HG03175 (cell line): ENCODE measurements at regions not wholly inside any gene's neighbourhood (a gene's known extent, or its start where the extent isn't known, plus 50 kb on each side); places are given as distances from the start of the nearest gene placed in this dataset.
"Not testable (repeated sequence)": the region's sequence is repeated elsewhere in the genome, so short reads cannot be mapped to it uniquely, and the experiment has no call there.

Experiments
- ATAC-seq: cut with Tn5 transposase; IDR thresholded peaks from one replicate; pipeline ENCODE4 v1.9.1; 2021; ENCODE audit warnings: mild to moderate bottlenecking, moderate library complexity; ENCODE audit not compliant: unreplicated experiment

DNA sequence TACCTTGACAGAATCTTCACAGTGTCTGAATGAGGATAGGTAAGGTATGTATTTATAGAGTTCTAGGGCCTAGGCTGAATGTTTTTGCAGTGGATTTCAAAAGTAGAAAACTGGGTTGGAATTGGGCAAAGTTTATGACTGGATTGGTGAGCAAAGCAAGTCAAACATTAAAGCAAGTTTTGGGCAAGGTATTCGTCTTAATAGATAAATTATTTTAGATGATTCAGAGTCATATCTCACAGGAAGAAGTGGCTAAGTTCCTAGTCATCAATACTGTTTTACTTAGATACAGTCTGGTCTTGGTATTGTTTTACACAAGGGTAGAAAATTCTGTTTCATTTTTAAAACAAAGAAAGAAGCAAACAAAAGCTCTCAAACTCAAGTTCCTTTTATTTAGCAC is 284.1 kb upstream of the EPHA7 start:
- no peak for ATAC-seq

DNA sequence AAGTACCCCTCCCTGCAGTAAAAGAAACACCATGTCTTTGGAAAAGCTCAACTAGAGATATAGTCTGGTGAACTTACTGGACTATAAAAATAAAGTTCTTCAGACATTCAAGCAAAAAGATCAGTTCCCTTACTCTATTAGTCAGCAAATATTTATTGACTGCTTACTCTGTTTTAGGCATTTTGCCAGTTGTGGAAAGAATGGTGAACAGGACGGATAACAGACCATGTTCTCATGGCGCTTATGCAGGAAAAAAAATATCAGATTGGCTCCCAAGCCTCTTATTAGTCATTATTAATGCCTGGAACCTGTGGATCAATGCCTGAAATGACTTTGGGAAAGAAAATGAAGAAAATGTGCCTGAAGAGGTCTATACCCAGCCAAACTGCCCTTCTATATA is 282.2 kb upstream of the EPHA7 start:
- no peak for ATAC-seq

DNA sequence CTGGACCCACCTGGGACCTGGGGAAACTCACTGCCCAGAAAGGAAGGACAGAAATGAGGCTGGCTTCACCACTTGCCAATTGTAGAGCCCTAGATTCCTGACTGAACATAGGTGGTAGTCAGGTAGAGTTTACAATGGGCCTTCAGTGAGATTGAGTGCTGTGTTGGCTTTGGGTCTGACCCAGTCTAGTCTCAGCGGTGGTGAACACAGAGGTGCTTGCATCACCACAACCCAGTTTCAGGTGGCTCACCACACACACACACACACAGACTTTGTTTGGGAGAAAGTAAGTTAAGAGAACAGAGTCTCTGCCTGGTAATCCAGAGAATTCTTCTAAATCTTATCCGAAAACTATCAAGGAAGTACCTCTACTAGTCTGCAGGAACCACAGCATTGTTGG is 266.1 kb upstream of the EPHA7 start:
- no peak for ATAC-seq

DNA sequence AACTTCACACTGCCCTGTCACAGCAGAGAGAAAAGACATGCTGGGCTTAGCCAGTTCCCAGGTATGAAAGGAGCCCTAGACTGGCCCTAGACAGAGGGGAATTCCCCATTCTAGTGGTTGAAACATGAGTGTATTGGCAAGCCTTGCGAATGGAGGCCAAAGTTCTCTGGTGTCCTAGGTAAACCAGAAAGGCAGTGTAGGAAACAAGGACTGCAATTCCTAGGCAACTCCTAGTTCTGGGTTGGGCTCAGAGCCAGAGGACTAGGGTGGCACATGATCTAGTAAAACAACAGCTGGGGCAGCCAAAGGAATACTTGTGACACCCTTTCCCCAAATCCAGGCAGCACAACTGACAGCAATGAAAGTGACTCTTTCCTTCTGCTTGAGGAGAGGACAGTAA is 265.0 kb upstream of the EPHA7 start:
- no peak for ATAC-seq

DNA sequence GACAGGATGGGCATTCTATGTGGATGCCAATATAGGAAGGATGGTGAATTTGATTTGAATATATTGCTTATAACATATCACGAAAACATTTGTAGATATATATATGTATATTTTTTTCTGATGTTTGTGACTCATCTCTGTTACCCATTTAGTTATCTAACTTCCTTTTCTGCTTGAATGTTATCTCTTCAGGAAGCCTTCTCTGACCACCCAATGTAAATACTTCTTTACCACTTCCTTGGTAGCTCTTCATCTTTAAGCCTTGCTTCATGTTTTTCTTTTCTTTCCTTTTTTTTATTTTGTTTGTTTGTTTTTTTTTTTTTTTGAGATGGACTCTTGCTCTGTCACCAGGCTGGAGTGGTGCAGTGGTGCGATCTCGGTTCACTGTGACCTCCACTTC is 260.5 kb upstream of the EPHA7 start:
- ATAC-seq: no peak

DNA sequence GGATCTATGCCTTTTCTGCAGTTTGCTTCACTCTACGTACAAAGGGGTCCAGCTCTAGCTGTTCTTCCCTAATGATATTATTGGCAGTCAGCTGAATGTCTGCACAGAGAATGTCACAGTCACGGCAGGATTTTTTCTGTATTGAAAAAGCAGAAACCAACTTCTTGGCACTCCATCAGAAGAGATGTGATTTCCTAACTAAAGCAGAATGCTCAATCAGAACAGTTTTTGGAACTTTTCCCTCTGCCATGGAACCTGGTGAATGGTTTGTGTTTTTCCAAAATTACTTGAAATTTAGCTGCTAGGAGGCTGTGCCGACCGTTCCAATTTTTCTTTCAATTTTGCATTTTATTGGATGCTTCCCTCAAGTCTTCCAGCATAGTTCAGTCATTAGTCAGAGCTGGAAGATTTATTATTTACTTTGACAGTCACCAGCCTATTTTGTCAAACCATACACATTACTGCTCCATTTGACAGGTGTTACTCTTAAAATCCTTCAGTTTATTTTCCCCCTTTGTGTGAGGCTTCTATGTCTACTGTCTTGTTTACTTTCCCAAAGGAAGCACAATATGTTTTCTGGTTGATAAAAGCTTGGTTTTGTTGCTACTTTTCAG is 259.6 kb upstream of the EPHA7 start:
- no peak for ATAC-seq

DNA sequence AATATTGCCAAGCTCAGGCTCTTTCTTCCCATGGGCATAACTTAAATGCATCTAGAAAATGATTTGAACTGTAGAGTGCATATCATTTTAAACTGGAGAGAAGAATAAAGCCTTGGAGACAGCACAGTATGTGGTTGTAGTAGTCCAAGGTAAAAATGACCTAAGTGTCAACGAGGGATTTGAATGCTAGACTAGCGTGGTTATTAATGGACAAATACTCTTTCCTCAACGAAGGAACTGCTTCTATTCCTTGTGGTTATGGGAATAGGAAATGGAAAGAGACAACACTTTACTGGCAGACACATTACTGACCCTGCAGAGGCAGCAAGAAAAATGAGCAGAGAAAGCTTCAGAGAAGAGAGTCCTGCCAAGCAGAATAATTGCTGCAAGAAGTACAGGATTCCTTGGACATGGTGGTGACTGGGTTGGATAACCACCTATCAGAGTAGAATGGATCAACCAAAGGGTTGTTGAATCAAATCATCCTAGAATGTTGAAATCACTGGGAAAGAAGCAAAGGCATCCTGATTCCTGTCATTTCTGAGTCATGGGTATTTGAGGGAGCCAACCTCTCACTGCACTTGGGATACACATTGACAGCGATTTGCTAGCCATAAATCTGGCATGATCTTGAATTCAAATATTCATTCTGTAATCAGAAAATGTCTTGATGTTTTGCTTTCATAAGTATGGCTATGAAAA is 258.1 kb upstream of the EPHA7 start:
- no peak for ATAC-seq

DNA sequence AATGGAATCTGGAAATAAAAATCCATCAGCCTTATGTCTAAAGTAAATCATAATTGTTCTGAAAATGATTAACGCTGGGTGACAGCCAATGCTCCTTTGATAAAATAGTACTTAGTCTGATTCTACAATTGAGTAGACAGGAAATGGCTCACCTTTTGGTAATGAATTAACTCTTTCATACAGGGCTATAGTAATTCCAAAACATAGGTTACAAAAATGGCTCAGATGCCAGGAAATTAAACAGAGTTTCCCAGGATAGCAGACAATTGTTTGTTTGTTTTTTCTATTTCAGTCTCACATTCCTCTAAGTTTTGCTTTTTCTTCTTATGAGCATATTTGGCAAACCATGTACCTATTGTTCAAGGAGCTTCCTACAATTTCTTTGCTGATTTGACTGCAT is 257.2 kb upstream of the EPHA7 start:
- no peak for ATAC-seq

DNA sequence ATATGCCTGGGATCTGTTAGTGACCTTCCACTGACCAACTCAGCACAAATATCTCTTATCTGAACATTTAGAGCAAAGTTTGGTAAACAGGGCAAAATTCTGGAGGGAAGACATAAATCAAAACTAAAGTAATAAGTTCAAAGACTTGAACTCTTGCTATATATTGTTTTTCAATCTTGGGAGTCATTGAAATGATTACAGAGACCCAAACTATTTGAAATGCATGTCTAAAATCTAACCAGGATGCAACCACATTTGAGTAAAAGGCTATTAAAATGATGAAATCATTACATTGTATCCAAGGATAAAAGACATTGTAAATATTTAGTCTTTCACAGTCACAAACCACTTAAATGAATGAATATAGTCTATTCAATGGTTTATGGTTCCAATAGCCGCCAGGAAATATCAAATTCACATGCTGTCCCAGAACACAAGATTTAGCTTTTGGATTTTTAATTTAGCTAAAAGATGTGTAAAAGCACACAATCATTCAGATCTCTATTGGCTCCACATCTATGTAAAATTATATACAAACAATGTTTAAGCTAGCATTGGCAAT is 256.6 kb upstream of the EPHA7 start:
- no peak for ATAC-seq

DNA sequence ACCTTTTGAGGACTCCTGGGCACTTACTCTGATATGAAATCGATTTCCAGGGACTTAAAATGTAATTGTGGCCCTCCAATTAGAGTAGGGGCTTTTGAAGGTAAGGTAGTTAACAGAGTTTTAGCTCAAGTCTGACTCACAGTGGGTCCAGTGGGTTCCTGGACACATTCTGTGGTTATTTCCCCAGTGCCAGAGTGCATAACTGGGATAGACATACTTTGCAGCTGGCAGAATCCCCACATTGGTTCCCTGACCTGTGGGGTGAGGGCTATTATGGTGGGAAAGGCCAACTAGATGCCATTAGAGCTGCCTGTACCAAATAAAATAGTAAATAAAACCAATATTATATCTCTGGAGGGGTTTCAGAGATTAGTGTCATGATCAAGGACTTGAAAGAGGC is 243.8 kb upstream of the EPHA7 start:
- ATAC-seq: no peak

DNA sequence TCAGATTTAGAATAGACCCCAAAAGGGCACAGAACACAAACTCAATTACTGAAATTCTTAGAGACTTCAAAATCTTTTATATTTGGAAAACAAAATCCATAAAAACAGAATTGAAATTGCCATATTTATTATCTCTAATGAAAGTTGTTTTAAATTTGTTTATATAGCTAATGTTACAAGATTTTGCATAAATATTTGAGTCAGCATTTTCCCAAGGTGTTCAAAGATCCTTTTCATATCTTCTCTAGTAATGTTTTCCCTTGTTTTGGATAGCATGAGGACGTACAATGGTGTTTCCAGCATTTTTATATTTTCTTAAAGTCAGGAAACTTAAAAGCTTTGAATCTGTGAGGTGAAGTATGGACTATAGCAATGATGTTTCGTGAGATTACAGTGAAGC is 235.2 kb upstream of the EPHA7 start:
- no peak for ATAC-seq

DNA sequence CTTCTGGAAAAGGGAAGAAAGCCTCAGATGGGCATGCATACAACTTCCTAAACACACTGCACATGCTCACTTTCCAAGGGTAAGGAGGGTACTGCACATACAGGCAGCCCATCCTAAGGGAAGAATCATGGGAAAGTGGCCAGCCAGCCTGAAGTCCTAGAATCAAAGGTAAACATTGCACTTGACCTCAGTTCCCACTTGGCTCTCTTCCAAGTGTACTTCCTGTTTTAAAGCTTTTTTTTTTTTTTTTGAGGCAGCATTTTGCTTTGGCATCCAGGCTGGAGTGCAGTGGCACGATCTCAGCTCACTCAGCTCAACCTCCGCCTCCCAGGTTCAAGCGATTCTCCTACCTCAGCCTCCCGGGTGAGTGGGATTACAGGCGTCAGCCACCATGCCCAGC is 225.3 kb upstream of the EPHA7 start:
- ATAC-seq: no peak

DNA sequence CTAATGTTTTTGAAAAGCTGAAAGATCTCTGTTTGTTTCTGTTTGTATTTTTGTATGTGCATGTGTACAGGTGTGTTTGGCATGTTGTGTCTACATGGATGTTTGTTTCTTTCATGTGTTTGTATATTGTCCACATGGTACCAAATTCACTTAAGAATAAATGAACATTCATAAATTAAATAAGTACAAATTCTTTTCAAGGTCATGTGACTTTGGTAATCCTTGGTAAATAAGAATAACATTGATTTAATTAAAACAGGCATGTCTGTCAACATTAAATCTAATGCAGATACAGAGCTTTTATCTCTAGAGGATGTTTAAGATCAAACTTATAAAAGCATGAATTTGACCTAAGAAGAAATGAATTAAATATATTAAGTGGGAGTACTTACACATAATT is 219.8 kb upstream of the EPHA7 start:
- ATAC-seq: no peak

DNA sequence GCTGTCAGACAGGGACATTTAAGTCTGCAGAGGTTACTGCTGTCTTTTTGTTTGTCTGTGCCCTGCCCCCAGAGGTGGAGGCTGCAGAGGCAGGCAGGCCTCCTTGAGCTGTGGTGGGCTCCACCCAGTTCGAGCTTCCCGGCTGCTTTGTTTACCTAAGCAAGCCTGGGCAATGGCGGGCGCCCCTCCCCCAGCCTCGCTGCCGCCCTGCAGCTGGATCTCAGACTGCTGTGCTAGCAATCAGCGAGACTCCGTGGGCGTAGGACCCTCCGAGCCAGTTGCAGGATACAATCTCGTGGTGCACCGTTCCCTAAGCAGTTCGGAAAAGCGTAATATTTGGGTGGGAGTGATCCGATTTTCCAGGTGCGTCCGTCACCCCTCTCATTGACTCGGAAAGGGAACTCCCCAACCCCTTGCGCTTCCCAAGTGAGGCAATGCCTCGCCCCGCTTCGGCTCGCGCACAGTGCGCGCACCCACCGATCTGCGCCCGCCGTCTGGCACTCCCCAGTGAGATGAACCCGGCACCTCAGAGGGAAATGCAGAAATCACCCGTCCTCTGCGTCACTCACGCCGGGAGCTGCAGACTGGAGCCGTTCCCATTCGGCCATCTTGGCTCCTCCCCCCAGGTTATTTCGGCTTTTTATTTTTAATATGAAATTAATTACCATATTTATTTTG is 217.8 kb upstream of the EPHA7 start:
- not testable (repeated sequence) for ATAC-seq

DNA sequence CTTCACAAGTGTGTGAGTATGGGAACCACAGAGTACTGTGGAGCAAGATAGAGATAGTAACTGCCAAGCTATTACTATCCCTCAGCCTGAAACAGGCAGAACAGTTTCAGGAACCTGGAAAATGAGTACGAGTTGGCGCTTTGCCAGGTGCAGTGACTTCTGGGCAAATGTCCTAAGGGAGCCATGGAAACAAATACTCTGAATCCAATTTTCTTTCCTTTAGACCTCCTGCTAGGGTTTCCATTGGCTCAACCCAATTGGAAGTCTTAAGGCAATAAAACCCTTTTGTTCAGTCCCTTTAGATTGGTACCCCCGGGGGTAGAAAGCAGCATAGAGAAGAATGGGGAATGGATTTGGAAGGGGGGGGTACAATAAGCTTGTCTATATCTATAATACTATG is 205.0 kb upstream of the EPHA7 start:
- ATAC-seq: no peak

DNA sequence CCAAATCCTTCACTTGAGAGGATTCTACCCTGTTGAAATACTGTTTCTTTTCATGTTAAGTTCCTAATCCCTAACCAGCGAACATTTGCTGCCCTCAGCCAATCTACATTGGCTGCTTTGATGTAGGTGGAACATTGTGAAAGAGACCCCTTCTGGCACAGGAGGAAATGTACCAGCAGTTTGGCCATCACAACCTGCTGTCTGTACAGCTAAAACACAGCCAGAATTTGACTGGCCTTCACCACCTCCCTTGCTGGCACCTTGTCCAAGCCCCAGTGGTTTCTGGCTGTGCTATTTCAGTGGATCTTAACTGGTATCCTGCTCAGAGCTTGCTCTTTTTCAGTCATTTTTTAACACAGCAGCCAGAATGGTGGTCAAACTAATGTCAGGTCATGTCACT is 202.1 kb upstream of the EPHA7 start:
- ATAC-seq: no peak

DNA sequence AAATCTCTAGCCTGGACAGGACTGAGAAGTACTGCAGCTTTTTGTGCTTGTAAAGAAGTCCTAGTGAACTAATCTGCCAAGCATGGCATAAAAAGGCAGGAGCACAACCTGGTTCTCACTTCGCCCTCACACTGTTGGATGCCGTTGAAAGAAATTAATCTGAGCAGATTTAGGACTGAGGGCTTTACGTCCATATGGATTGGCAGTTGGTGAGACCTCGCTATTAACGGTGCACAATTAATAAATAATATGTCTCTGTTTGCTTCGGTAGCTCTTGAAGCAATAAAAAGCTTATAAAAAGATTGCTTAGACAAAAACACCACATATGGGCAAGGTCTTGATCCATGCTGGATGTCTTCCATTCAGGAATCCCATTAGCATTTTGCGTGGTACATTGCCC is 185.6 kb upstream of the EPHA7 start:
- no peak for ATAC-seq

DNA sequence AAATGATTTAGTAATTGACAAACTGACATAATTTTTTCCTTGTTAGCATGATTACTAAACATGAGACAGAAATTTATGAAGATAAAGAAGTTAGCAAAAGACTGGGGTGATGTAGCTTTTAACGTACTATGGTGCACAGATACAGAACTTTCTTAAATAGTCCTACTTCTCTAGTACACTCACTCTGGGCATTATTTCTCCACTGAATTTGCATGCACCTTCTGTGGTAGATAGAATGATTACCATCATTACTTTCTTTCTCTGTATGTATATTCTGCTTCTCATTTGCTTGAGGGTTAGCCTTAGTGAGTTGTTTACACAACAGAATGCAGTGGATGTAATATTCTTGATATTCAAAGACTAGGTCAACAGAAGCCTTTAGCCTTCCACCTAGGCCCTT is 173.1 kb upstream of the EPHA7 start:
- no peak for ATAC-seq

DNA sequence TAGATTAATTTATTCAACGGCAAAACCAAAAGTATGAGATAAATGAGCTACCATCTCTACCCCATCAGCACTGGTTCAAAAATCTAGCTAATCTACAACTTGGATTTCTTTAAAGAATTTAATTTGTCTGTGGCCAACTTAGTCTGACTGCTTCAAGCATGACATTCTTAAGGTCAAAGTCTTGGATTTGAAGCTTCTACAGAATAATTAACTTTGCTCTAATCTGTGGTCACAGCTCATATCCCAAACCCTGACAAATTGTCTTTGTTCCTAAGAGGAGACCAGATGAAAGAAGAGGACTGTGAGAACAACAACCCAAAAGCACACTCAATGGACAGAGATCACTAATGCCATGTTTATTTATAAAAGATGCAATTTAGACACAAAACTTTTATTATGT is 166.9 kb upstream of the EPHA7 start:
- no peak for ATAC-seq

DNA sequence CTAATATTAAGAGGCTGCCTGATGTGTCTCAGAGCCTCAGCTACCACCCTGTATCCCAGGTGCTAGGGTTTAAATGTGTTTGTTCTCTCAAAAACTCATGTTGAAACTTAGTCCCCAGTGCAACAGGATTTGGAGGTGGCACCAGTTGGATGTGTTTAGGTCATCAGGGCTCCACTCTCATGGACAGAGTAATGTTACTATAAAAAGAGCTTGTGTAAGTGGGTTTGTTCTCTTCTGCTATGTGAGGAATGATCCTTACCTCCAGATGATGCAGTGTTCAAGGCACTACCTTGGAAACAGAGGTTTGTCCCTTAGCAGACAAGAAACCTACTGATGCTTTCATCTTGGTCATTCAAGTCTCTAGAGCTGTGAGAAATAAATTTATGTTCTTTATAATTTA is 164.9 kb upstream of the EPHA7 start:
- no peak for ATAC-seq

DNA sequence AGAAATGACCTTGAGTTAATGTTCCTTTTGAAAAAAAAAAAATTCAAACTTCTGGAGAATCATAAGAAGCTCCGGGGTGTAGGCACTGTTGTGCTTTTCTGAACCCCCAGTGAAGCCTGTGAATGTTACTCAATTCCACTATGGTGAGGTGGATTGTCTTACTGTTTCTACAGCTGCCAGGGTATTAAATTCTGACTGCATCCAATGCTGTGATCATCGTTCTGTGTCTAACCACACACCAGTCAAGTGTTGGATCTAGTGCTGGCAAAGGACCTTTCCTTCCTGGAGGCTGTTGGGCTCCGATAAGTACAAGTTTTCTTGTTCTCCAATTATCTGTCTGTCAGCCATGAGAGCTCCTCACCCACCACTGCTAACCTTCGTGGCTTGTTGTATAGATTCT is 162.0 kb upstream of the EPHA7 start:
- no peak for ATAC-seq

DNA sequence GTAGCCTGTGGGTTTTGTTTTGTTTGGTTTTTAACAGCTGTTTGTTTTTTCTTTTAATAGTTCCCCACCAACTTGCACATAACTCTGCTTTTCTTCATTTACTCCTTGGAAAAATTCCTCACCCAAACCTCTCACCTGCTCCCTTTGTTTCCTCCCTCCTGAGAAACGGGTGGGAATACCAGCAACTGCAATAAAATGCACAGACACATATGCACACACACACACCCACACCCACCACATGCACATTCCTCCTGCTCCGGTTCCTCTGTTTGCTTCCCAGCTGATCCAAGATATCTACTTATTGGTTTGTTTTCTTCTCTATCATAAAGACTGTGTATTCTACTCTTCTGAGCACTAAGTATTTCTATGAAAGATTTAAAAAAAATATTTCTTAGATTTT is 161.1 kb upstream of the EPHA7 start:
- no peak for ATAC-seq
